ENCODE measurements at regions not wholly inside any gene's neighbourhood (a gene's known extent, or its start where the extent isn't known, plus 50 kb on each side); places are given as distances from the start of the nearest gene placed in this dataset.

GRCh38 chr4:72743078-72743477 is 174.1 kb upstream of the ADAMTS3 start:
- TF ChIP-seq CTCF (IDR thresholded peaks at IDR 0.05) = no peak
- no peak for TF ChIP-seq POLR2A (IDR thresholded peaks at IDR 0.05)
